Fibroblast of mammary gland (primary cell): ENCODE measurements at regions not wholly inside any gene's neighbourhood (a gene's known extent, or its start where the extent isn't known, plus 50 kb on each side); places are given as distances from the start of the nearest gene placed in this dataset.
"Not testable (repeated sequence)": the region's sequence is repeated elsewhere in the genome, so short reads cannot be mapped to it uniquely, and the experiment has no call there.

Experiments
- DNase-seq: peaks from one replicate; pipeline ENCODE4 v3.0.0-alpha.2; 2010; ENCODE audit warnings: low read depth
- H3K4me3 ChIP-seq: 2 replicates; pipeline ENCODE4 v1.5.1; 2011; ENCODE audit warnings: low read depth, mild to moderate bottlenecking, low read length, moderate library complexity; ENCODE audit not compliant: control insufficient read depth

GRCh38 chr17:20674374-20674773 is 94.8 kb downstream of the CDRT15L2 start:
- DNase-seq, H3K4me3 ChIP-seq: not testable (repeated sequence)

DNA sequence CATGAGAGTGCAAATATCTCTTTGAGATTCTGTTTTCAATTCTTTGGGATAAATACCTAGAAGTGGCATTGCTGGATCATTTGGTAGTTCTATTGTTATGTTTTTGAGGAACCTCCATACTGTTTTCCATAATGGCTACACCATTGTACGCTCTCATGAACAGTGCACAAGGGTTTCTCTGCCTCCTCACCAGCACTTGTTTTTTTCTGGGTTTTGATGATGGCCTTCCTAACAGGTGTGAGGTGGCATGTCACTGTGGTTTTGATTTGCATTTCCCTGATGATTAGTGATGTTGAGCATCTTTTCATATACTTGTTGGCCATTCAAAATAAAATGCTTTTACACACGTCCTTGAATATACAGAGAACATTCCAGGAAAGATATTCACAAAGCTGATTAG is 96.2 kb downstream of the CDRT15L2 start:
- not testable (repeated sequence) for DNase-seq, H3K4me3 ChIP-seq

- not testable (repeated sequence) for H3K4me3 ChIP-seq, DNase-seq
These were observed 97.1 kb downstream of the CDRT15L2 start for GRCh38 chr17:20676656-20677055.

GRCh38 chr17:20677469-20677868 is 97.9 kb downstream of the CDRT15L2 start:
- not testable (repeated sequence) for H3K4me3 ChIP-seq, DNase-seq

GRCh38 chr17:20678424-20678823 is 98.9 kb downstream of the CDRT15L2 start:
- not testable (repeated sequence) for DNase-seq, H3K4me3 ChIP-seq

DNA sequence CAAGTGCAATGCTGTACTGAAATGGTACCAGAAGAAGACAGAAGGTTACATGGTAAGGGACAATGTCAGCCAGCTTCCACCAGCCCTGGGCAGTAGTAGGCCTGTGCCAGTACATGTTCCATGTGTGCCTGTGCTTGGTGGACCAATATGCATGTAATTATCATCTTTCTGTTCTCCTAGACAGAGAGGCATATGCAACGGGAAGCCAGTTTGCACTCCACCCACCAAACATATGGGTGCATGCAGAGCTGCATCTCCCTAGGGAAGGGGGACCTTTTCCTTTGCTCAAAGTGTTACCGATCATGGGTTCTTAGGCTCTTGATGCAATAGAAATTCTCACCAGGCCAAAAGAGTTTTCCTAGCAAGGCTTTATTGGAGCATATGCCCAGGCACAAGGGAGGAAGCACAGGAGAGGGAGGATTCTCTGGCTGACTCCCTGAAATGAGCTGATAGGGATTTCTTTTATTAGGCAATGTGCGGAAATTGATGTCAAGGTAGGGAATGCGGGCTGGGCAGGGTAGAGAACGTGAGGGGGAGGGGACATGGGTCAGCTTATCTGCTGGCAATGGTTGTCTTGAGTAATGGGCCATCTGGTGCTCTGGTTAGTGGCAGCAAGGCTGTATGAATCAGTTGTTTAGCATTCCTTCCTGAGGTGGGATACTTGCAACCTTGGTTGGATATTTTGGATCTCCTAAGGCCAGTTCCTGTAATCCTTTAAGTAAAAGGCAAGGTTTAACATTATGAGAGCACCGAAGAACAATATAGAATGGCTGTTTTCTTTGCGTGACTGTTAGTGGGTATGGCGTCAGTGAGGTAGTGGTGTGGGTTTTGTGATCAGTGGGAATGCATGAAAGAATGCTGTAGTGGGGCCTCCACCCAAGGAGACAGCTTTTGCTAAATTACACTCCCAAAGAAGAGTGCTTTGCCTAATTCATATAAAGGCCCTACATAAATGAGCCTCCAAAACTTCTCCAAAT is 102.5 kb downstream of the CDRT15L2 start:
- not testable (repeated sequence) for DNase-seq, H3K4me3 ChIP-seq

DNA sequence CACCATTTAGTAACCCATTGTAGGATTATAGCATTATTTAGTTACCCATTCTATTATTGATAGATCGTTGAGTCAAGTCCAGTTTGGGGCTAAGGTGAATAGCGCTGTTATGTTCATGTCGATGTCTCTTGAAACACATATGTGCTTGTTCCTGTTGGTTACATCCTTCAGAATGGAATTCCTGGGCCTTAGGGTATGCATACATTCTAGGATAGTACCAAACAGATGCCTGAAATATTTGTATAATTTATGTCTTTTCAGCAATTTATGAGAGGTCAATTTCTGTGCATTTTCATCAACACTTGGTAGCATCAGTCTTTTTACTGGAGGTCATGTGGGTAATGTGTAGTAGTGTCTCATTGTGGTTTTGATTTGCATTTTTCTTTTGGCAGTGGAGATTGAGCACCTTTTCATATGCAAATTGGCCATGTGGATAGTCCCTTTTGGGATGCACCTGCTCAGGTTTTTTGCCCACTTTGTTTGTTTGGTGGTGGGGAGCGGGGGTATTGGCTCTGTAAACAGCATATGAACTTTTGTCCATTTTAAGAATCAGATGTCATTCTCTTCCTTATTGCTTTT is 104.2 kb downstream of the CDRT15L2 start:
- not testable (repeated sequence) for H3K4me3 ChIP-seq, DNase-seq

DNA sequence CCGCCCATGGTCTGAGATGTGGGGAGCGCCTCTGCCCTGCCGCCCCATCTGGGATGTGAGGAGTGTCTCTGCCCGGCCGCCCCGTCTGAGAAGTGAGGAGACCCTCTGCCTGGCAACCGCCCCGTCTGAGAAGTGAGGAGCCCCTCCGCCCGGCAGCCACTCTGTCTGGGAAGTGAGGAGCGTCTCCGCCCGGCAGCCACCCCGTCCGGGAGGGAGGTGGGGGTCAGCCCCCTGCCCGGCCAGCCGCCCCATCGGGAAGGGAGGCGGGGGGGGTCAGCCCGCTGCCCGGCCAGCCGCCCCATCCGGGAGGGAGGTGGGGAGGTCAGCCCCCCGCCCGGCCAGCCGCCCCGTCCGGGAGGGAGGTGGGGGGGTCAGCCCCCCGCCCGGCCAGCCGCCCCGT is 105.5 kb downstream of the CDRT15L2 start:
- not testable (repeated sequence) for DNase-seq, H3K4me3 ChIP-seq

GRCh38 chr17:20687584-20687983 is 108.1 kb downstream of the CDRT15L2 start:
- not testable (repeated sequence) for H3K4me3 ChIP-seq, DNase-seq

DNA sequence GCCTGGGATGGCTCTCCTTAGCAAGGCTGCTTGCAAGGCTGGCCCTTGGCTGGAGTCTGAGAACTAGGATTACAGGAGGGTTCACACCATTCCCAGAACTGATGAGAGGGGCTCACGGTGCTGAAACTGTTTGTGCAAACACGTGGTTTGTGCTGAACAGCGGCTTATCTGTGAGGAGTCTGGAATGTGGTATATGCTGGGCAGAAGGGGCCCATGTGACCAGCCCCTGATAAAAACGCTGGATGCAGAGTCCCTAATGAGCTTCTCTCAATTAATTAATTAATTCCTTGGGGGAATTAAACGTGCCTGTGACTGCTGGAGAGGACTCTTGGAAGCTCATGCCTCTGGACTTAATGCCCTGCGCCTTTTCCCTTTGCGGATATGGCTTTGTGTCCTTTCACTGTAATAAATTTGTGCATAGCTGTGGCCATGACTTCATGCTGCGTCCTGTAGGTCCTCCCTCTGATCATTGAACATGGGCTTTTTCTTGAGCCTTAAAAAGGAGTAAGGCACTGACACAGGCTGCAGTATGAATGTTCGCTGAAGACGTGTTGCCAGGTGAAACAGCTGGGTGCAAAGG is 109.7 kb downstream of the CDRT15L2 start:
- not testable (repeated sequence) for DNase-seq, H3K4me3 ChIP-seq

GRCh38 chr17:20692706-20693105 is 113.2 kb downstream of the CDRT15L2 start:
- not testable (repeated sequence) for DNase-seq, H3K4me3 ChIP-seq

DNA sequence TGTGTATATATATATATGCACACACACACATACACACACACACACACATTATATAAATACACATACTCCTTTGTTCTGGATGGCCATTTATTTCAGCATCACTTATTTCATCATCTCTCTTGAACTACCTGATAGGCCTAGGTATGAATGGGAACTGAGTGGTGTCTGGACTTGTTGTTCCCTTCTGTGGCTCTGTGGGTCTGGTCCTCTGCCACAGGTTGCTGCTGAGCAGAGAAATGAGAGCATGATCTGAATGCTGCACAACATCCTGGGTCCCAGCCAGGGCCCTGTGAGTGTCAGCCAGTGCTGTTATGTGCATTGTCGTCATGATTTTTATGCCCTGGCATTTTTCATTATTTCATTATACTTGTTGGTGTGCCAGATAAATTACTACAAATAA is 116.3 kb downstream of the CDRT15L2 start:
- DNase-seq, H3K4me3 ChIP-seq: not testable (repeated sequence)

DNA sequence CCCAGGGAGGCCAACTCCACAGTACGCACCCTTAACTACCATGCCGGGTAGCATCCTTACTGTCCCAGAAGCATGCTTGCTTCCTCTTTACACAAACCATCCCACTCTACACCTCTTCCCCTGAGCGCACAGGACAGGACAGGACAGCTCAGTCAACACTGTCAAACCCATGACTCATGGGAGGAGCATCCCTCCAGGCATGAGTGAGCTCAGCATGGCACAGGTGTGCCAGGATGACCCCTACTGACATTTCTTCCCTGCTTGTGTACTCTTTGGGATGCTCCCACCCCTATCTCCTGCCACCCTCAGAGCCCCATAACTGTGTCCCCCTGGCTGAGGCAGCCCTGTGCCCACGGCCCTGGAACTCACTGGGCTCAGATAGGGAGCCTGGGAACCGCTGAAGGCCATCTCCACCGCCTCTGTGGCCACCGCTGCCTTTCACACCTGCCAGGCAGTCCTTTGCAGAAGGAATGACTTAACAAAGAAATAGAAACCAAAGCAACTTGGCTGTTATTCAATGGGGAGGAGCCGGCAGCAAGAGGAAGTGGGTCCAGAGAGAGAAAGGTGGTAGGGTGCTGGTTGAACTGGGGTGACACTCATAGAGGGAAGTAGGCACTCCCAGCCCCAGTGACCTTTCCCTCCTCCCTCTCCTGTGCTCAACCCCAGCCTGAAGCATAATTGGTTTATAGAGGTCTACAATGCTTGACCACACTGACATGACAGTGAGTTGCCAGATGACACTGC is 119.1 kb downstream of the CDRT15L2 start:
- H3K4me3 ChIP-seq, DNase-seq: not testable (repeated sequence)

DNA sequence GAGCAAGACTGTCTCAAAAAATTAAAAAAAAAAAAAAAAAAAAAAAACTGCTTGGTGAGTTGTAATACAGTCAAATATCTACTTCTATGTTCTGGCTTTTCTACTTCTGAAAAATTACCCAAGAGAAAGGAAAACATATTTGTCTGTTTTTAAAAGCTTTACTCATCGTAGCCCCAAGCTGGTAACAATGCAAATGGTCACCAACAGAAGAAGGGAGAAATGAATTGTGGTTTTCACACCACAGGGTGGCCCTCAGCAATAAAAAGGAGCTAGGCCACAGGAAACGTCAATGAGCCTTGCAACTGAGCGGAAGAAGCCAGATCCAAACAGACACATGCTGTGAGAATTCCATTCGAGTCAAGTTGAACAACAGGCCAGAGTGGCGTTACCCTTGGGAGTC is 121.0 kb downstream of the CDRT15L2 start:
- DNase-seq, H3K4me3 ChIP-seq: not testable (repeated sequence)

DNA sequence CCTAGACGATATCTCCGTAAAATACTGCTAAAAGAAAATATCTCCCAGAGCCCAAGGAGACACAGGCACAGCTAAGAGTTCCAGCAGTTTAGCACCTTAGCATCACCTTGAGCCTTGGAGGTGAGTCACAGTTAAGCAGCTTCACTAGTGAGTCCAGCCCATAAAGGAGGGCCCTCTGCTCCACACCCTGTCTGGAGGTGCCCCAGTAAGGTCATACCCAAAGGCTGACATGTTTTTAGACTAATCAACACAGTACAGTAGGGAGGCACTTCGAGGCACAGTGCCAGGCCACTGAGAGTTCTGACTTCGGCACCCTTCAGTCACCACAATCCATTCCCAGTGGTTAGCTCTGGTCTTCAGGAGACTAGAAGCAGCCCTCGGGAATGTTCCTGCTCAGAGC is 121.8 kb downstream of the CDRT15L2 start:
- not testable (repeated sequence) for DNase-seq, H3K4me3 ChIP-seq
